HepG2 (cell line): ENCODE measurements at regions not wholly inside any gene's neighbourhood (a gene's known extent, or its start where the extent isn't known, plus 50 kb on each side); places are given as distances from the start of the nearest gene placed in this dataset.
A peak's percentile ranks its signal among the peaks of the same experiment; 100 is the strongest.

ENCODE experiments used
- CBX5 ChIP-seq: sonication (generic); formaldehyde crosslinking; IDR thresholded peaks from 2 replicates; pipeline ENCODE4 v1.4.0; 2020; ENCODE audit warnings: missing genetic modification reagents, borderline replicate concordance
- CTCF ChIP-seq: sonication (generic); formaldehyde crosslinking; IDR thresholded peaks from 2 replicates; pipeline ENCODE4 v1.5.0; 2020; ENCODE audit warnings: mild to moderate bottlenecking, missing genetic modification reagents, moderate library complexity
- POLR2AphosphoS5 ChIP-seq: IDR thresholded peaks from 2 replicates; pipeline ENCODE4 v1.6.1; 2012; ENCODE audit warnings: low read depth, low read length
- ZBTB26 ChIP-seq: IDR thresholded peaks from 2 replicates; pipeline ENCODE4 v1.6.1; 2016; ENCODE audit warnings: missing compliant biosample characterization, missing genetic modification reagents, borderline replicate concordance

GRCh38 chr18:73842795-73843394 is 304.7 kb downstream of the FBXO15 start:
- TF ChIP-seq ZBTB26 = no peak
- TF ChIP-seq POLR2AphosphoS5 = no peak
- TF ChIP-seq CBX5 (CRISPR knock-in tag) = no peak
- peak; percentile 68 for TF ChIP-seq CTCF (CRISPR knock-in tag)
